Esophagus (tissue), 2 donors: ENCODE measurements at regions not wholly inside any gene's neighbourhood (a gene's known extent, or its start where the extent isn't known, plus 50 kb on each side); places are given as distances from the start of the nearest gene placed in this dataset.

Source experiments
- H3K27ac ChIP-seq, 2 donors: one replicate each; pipeline ENCODE4 v1.5.1; 2013; ENCODE audit warnings: low read depth in 2 of 2, mild to moderate bottlenecking in 2 of 2, inconsistent platforms in 1 of 2, low read length in 1 of 2, moderate library complexity in 1 of 2
- H3K27me3 ChIP-seq, 2 donors: one replicate each; pipeline ENCODE4 v1.6.1; 2013; ENCODE audit warnings: low read length in 2 of 2, control low read depth in 1 of 2, mild to moderate bottlenecking in 1 of 2; ENCODE audit not compliant: insufficient read depth in 2 of 2, control insufficient read depth in 1 of 2
- H3K36me3 ChIP-seq, 2 donors: one replicate each; pipeline ENCODE4 v1.6.1; 2013; ENCODE audit warnings: low read length in 1 of 2; ENCODE audit not compliant: control insufficient read depth in 2 of 2, insufficient read depth in 2 of 2
- H3K4me1 ChIP-seq, 2 donors: one replicate each; pipeline ENCODE4 v1.6.1; 2013; ENCODE audit warnings: low read length in 1 of 2; ENCODE audit not compliant: control insufficient read depth in 2 of 2, insufficient read depth in 2 of 2
- H3K4me3 ChIP-seq, 2 donors: one replicate each; pipeline ENCODE4 v1.5.1; 2013; ENCODE audit warnings: low read length in 2 of 2, mild to moderate bottlenecking in 2 of 2, low read depth in 1 of 2, moderate library complexity in 1 of 2
- H3K9me3 ChIP-seq, 2 donors: one replicate each; pipeline ENCODE4 v1.6.1; 2013; ENCODE audit warnings: mild to moderate bottlenecking in 2 of 2, low read depth in 1 of 2, low read length in 1 of 2, moderate library complexity in 1 of 2; ENCODE audit not compliant: control insufficient read depth in 2 of 2, insufficient read depth in 1 of 2
- WGBS, 2 donors: extraction: QIAGEN DNeasy Blood & Tissue Kit; methylation state at CpG; one replicate each; pipeline ENCODE4 v1.1.7; 2013; 5-methylcytosine and 5-hydroxymethylcytosine counted together
- donor health status: healthy with polysubstance abuse.
- donor health status: Bipolar disorder and iron deficiency.

DNA sequence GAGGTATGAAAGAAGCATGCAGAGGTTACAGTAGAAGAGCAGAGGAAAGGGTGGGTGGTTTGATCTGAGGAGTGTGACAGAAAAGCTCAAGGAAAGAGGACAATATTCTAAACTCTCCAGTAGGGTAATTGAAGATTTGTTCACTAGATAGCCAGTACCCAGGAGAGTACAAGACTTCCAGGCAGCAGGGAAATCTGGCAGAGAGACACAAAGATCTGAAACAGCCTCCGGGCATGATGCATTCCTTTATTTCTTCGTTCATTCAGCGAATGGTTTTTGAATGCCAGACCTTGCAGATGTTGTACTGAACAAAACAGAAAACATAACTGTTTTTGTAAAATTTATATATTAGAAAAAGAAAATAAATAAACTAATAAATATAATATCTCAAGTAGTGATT lies 766.6 kb downstream of the FAT4 start:
- Histone ChIP-seq H3K27me3 (no peaks in the 10 kb centered on the region), H3K9me3 (no peaks in the 10 kb centered on the region), H3K27ac (no peak overlapping the region), H3K4me1 (no peaks in the 10 kb centered on the region), H3K4me3 (no peak overlapping the region), H3K36me3 (no peaks in the 10 kb centered on the region)
- WGBS, 2 donors: 53 to 68% methylated on average over 3 of the region's 3 CpGs

DNA sequence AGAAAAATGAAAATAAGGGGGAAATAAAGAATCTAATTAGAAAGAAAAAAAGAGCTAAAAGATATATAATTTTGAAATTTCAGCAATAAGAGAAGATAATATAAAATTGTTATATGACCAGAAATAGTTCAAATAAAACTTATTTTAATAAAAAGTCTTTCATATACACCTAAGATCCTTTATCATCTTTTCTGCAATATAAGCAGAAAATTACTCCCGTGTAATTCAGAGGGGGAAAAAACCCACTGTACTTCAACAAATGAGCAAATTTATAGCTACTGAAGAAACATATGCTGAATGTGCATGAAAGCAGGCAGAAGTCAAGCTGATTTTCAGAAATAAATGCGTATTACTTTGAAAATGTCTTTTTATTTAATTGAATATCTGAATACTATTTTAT lies 771.3 kb downstream of the FAT4 start:
- no peaks in the 10 kb centered on the region for H3K36me3 ChIP-seq
- no peaks in the 10 kb centered on the region for H3K9me3 ChIP-seq
- no peak overlapping the region for H3K27ac ChIP-seq
- WGBS, 2 donors: 88 to 89% methylated on average over 2 of the region's 2 CpGs
- no peaks in the 10 kb centered on the region for H3K27me3 ChIP-seq
- no peaks in the 10 kb centered on the region for H3K4me1 ChIP-seq
- no peak overlapping the region for H3K4me3 ChIP-seq

DNA sequence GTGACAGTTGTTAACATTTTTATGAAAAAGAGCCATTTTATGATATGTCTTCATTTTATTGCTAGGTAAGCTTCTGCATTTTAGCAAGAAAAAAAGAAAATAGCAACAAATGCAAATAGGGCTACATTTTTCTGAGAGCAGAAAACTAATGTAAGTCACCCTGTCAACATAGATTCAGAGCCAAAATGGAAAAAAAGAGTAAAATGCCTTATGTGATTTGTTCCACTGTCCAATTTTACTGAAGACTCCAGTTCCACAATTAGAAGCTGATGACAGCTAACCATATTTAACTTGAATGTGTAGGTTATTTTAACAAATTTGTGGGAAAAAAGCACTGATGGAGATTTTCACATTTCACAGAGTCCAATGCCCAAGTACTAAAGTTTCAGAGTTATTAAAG lies 772.3 kb downstream of the FAT4 start:
- Histone ChIP-seq H3K27ac (no peak overlapping the region), H3K4me3 (no peak overlapping the region), H3K9me3 (no peaks in the 10 kb centered on the region), H3K4me1 (no peaks in the 10 kb centered on the region), H3K36me3 (no peaks in the 10 kb centered on the region), H3K27me3 (no peaks in the 10 kb centered on the region)

GRCh38 chr4:126097155-126097799 lies 782.5 kb downstream of the FAT4 start:
- H3K4me3 ChIP-seq: no peak overlapping the region
- H3K9me3 ChIP-seq: no peaks in the 10 kb centered on the region
- H3K27ac ChIP-seq: no peak overlapping the region
- no peaks in the 10 kb centered on the region for H3K36me3 ChIP-seq
- 73 to 81% methylated on average over 4 of the region's 4 CpGs for WGBS, 2 donors
- no peaks in the 10 kb centered on the region for H3K27me3 ChIP-seq
- no peaks in the 10 kb centered on the region for H3K4me1 ChIP-seq

- Histone ChIP-seq H3K27me3 (no peaks in the 10 kb centered on the region), H3K36me3 (no peaks in the 10 kb centered on the region), H3K27ac (no peak overlapping the region), H3K4me3 (no peak overlapping the region), H3K4me1 (no peaks in the 10 kb centered on the region), H3K9me3 (no peaks in the 10 kb centered on the region)
- WGBS, 2 donors: 92 to 95% methylated on average over 8 of the region's 8 CpGs
These were observed 791.9 kb downstream of the FAT4 start for GRCh38 chr4:126106658-126107057.

DNA sequence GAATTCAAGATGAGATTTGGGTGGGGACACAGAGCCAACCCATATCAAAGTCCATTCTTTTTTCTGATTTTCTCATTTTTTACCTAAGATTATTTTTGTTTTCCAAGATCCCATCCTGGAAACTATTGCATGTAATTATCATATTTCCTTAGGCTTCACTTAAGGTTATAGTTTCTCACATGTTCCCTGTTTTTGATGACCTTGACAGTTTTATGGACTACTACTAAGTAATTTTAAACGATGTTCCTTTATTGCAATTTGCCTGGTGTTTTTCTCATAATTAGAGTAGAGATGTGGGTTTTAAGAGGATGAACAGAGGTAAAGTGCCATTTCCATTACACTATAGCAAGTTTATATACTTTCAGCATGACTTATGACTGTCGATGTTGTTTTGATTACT lies 795.1 kb downstream of the FAT4 start:
- Histone ChIP-seq H3K36me3 (no peaks in the 10 kb centered on the region), H3K4me3 (no peak overlapping the region), H3K9me3 (no peaks in the 10 kb centered on the region), H3K4me1 (no peaks in the 10 kb centered on the region), H3K27me3 (no peaks in the 10 kb centered on the region), H3K27ac (no peak overlapping the region)
- 93 to 94% methylated on average over 2 of the region's 2 CpGs for WGBS, 2 donors

DNA sequence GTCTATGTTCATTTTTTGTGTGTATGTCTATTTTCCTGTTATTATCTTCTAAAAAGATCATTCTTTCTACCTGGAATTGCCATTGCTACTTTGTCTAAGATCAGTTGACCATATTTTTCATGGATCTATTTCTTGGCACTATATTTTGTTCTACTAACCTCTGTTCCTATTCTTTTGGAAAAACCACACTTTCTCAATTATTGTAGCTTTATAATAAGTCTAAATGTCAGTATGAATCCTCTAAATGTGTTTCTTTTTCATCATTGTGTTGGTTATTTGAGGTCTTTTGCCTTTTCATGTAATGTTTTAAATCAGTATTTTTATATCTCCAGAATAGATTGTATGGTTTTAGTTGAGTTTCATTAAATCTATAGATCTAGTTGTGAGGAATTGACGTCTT lies 798.3 kb downstream of the FAT4 start:
- WGBS, 2 donors: 84 to 90% methylated on average over 1 of the region's 1 CpG
- H3K36me3 ChIP-seq: no peaks in the 10 kb centered on the region
- H3K9me3 ChIP-seq: no peaks in the 10 kb centered on the region
- no peak overlapping the region for H3K4me3 ChIP-seq
- H3K27me3 ChIP-seq: no peaks in the 10 kb centered on the region
- no peak overlapping the region for H3K27ac ChIP-seq
- H3K4me1 ChIP-seq: no peaks in the 10 kb centered on the region

DNA sequence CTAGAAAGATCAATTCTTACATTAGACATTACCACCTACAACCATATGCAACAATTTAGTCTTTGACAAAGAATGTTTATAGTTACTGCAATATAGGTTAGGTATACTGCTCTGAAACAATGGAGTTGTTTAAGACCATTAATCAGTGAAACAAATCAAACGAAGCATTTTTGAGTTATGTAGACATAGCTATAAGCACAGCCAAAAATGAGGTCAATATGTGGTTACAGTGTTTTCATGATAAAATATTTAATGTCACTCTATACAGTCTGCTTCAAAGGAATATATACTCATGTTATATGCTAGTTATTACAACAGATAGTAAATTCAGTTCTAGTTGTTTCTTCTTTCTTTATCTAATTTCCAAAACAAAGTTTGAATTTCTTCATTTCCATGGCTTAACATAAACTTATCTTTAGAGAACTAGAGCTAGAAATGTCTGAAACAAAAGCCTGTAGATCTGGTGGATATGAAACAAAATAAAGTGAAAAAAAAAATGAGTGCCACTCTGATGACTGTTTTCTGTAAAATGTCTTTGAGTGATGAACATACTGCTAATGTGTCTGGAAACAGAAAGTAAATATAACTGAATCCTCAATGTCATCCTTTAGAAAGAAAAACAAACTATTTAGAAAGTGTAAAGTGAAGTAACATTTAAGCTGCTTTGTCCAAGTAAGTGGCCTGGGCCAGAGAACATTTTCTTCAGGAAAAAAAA lies 809.0 kb downstream of the FAT4 start:
- no peaks in the 10 kb centered on the region for H3K9me3 ChIP-seq
- H3K27me3 ChIP-seq: no peaks in the 10 kb centered on the region
- no peaks in the 10 kb centered on the region for H3K4me1 ChIP-seq
- WGBS, 2 donors: 30 to 50% methylated on average over 1 of the region's 1 CpG
- no peak overlapping the region for H3K27ac ChIP-seq
- H3K36me3 ChIP-seq: no peaks in the 10 kb centered on the region
- no peak overlapping the region for H3K4me3 ChIP-seq

DNA sequence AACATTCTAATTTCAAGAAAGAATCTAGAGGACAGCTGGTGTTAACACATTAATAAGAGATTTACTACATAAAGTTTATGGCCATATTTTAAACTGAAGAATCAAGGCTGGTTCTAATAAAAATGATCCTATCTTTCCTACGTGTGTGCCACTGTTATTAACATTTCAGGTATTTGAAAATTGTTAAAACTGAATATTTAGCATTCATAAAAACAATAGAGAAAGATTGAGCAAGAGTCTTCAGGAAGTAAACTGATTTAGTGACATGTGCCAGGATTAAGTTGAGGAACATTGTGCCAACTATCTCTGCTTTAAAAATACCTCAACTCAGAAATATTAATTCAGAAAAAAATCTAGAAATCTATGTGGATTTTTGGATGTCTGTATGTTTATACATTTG lies 810.1 kb downstream of the FAT4 start:
- WGBS, 2 donors: 10 to 18% methylated on average over 1 of the region's 1 CpG
- H3K27me3 ChIP-seq: no peaks in the 10 kb centered on the region
- no peaks in the 10 kb centered on the region for H3K4me1 ChIP-seq
- no peak overlapping the region for H3K4me3 ChIP-seq
- no peaks in the 10 kb centered on the region for H3K36me3 ChIP-seq
- H3K27ac ChIP-seq: no peak overlapping the region
- no peaks in the 10 kb centered on the region for H3K9me3 ChIP-seq

DNA sequence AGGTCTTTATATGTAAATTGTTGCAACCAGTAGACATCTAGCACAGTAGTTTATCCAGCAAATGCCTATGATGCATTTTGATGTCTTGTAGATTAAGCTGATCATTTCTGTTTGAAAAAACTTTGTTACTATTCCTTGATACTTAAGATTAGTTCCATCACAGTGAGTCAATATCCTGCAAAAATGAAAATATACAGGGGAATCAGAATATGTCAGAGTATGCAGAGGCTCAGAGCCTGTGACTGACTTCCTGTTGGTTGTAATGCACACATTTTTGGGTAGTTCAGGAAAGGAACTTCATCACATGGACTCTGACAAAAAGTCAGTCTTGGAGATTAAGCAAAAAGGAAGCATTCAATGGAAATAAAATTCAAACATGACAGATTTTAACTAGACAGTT lies 815.5 kb downstream of the FAT4 start:
- H3K36me3 ChIP-seq: no peaks in the 10 kb centered on the region
- no peaks in the 10 kb centered on the region for H3K4me1 ChIP-seq
- no peak overlapping the region for H3K4me3 ChIP-seq
- H3K9me3 ChIP-seq: no peaks in the 10 kb centered on the region
- no peaks in the 10 kb centered on the region for H3K27me3 ChIP-seq
- H3K27ac ChIP-seq: no peak overlapping the region
